ENCODE measurements at regions not wholly inside any gene's neighbourhood (a gene's known extent, or its start where the extent isn't known, plus 50 kb on each side); places are given as distances from the start of the nearest gene placed in this dataset.

GRCh38 chr14:84202486-84202885, 1327.5 kb upstream of the FLRT2 start (continued):
- TF ChIP-seq ZNF462 (CRISPR knock-in tag; IDR thresholded peaks at IDR 0.05) (no peak), JUNB (IDR thresholded peaks at IDR 0.05; ENCODE audit: unreplicated experiment) (no peak), ZNF114 (CRISPR knock-in tag; IDR thresholded peaks at IDR 0.05) (no peak), REST (IDR thresholded peaks at IDR 0.05; ENCODE audit: unreplicated experiment) (no peak), POLR2AphosphoS5 (IDR thresholded peaks at IDR 0.05; ENCODE audit: low read depth) (no peak)

- H3K4me2 ChIP-seq, result no peak overlapping the region
- no peak overlapping the region for H2AFZ ChIP-seq
- no peak overlapping the region for H3K4me3 ChIP-seq
- H3K4me3 Mint-ChIP-seq, result no peak overlapping the region
- H3K9me3 Mint-ChIP-seq, result no peaks in the 10 kb centered on the region
- no peaks in the 10 kb centered on the region for H3K79me2 ChIP-seq (replicated peaks; ENCODE audit: insufficient read depth)
- H3K27ac ChIP-seq (ENCODE audit: low read depth), result no peak overlapping the region
- ATAC-seq (no peak), DNase-seq (ENCODE audit: low spot score) (no peak)
- no peak overlapping the region for H3K27ac Mint-ChIP-seq
- H3K36me3 ChIP-seq (ENCODE audit: insufficient read depth), result no peaks in the 10 kb centered on the region
- no peaks in the 10 kb centered on the region for H3F3A ChIP-seq (replicated peaks; ENCODE audit: low read depth)
- H3K36me3 Mint-ChIP-seq (ENCODE audit: low read depth), result no peaks in the 10 kb centered on the region
- H3K4me1 ChIP-seq (ENCODE audit: insufficient read depth), result no peaks in the 10 kb centered on the region
- H4K20me1 ChIP-seq (replicated peaks; ENCODE audit: insufficient read depth), result no peaks in the 10 kb centered on the region
- no peaks in the 10 kb centered on the region for H3K9me2 ChIP-seq (ENCODE audit: insufficient read depth)
- H3K27me3 Mint-ChIP-seq (ENCODE audit: insufficient read depth, low read depth, poor library complexity), result no peaks in the 10 kb centered on the region
- H3K27me3 ChIP-seq (ENCODE audit: insufficient read depth), result no peaks in the 10 kb centered on the region
- TF ChIP-seq CTCF (conservative IDR thresholded peaks at IDR 0.05; ENCODE audit: low read depth in 2 of 2) (no peak), ZNF331 (CRISPR knock-in tag; IDR thresholded peaks at IDR 0.05; ENCODE audit: low read depth) (no peak)
- H3K4me1 Mint-ChIP-seq, result no peaks in the 10 kb centered on the region
Observed at GRCh38 chr14:84203896-84204295, 1326.0 kb upstream of the FLRT2 start.

All from GM23338 (cell line).